ENCODE measurements at regions not wholly inside any gene's neighbourhood (a gene's known extent, or its start where the extent isn't known, plus 50 kb on each side); places are given as distances from the start of the nearest gene placed in this dataset.

GRCh38 chr1:38327559-38327973 lies 281.0 kb upstream of the POU3F1 start:
- DNase-seq: no peak

GRCh38 chr1:38326856-38327255 lies 280.3 kb upstream of the POU3F1 start:
- DNase-seq: no peak

- no peak for DNase-seq
These were observed 279.5 kb upstream of the POU3F1 start for GRCh38 chr1:38326135-38326534.

- no peak for DNase-seq
These were observed 266.2 kb upstream of the POU3F1 start for GRCh38 chr1:38312753-38313152.

- DNase-seq: no peak
These were observed 263.5 kb upstream of the POU3F1 start for GRCh38 chr1:38310079-38310478.

- DNase-seq: no peak
These were observed 262.2 kb upstream of the POU3F1 start for GRCh38 chr1:38308780-38309179.

GRCh38 chr1:38305666-38306065 lies 259.1 kb upstream of the POU3F1 start:
- no peak for DNase-seq

- no peak for DNase-seq
These were observed 257.2 kb upstream of the POU3F1 start for GRCh38 chr1:38303843-38304242.

- no peak for DNase-seq
These were observed 254.4 kb upstream of the POU3F1 start for GRCh38 chr1:38301040-38301439.

- DNase-seq: no peak
These were observed 254.0 kb upstream of the POU3F1 start for GRCh38 chr1:38300616-38301015.

GRCh38 chr1:38297842-38298241 lies 251.2 kb upstream of the POU3F1 start:
- no peak for DNase-seq

GRCh38 chr1:38297246-38297645 lies 250.7 kb upstream of the POU3F1 start:
- no peak for DNase-seq

GRCh38 chr1:38296047-38296446 lies 249.5 kb upstream of the POU3F1 start:
- DNase-seq: no peak

- no peak for DNase-seq
These were observed 247.0 kb upstream of the POU3F1 start for GRCh38 chr1:38293567-38293966.

GRCh38 chr1:38292969-38293368 lies 246.4 kb upstream of the POU3F1 start:
- DNase-seq: no peak

- no peak for DNase-seq
These were observed 245.4 kb upstream of the POU3F1 start for GRCh38 chr1:38291906-38292521.

- DNase-seq: no peak
These were observed 244.7 kb upstream of the POU3F1 start for GRCh38 chr1:38291336-38291735.

GRCh38 chr1:38289034-38289433 lies 242.4 kb upstream of the POU3F1 start:
- no peak for DNase-seq

GRCh38 chr1:38287547-38287946 lies 241.0 kb upstream of the POU3F1 start:
- DNase-seq: no peak

- no peak for DNase-seq
These were observed 240.4 kb upstream of the POU3F1 start for GRCh38 chr1:38287036-38287435.

GRCh38 chr1:38285807-38286530 lies 239.4 kb upstream of the POU3F1 start:
- no peak for DNase-seq

- no peak for DNase-seq
These were observed 238.4 kb upstream of the POU3F1 start for GRCh38 chr1:38284953-38285352.

GRCh38 chr1:38283696-38284470 lies 237.3 kb upstream of the POU3F1 start:
- no peak for DNase-seq

GRCh38 chr1:38279148-38279547 lies 232.6 kb upstream of the POU3F1 start:
- no peak for DNase-seq
